Amniotic epithelial cell (primary cell): ENCODE measurements at regions not wholly inside any gene's neighbourhood (a gene's known extent, or its start where the extent isn't known, plus 50 kb on each side); places are given as distances from the start of the nearest gene placed in this dataset.
"Not testable (repeated sequence)": the region's sequence is repeated elsewhere in the genome, so short reads cannot be mapped to it uniquely, and the experiment has no call there.

Experiments
- DNase-seq: peaks from one replicate; pipeline ENCODE4 v3.0.0-alpha.2; 2010; ENCODE audit warnings: low read depth

GRCh38 chr10:109411917-109412316 lies 511.4 kb downstream of the XPNPEP1 start:
- DNase-seq, result peak; percentile 10

GRCh38 chr10:109405338-109405737 lies 518.0 kb downstream of the XPNPEP1 start:
- no peak for DNase-seq

- no peak for DNase-seq
These were observed 519.8 kb downstream of the XPNPEP1 start for GRCh38 chr10:109403551-109403950.

GRCh38 chr10:109393425-109393824 lies 529.9 kb downstream of the XPNPEP1 start:
- DNase-seq, result no peak

- no peak for DNase-seq
These were observed 536.4 kb downstream of the XPNPEP1 start for GRCh38 chr10:109386921-109387320.

GRCh38 chr10:109386101-109386500 lies 537.2 kb downstream of the XPNPEP1 start:
- no peak for DNase-seq

GRCh38 chr10:109379186-109379585 lies 544.1 kb downstream of the XPNPEP1 start:
- DNase-seq, result no peak

- peak; percentile 24 for DNase-seq
These were observed 549.1 kb downstream of the XPNPEP1 start for GRCh38 chr10:109374215-109374614.

- DNase-seq, result no peak
These were observed 564.0 kb downstream of the XPNPEP1 start for GRCh38 chr10:109359316-109359715.

GRCh38 chr10:109358325-109358724 lies 565.0 kb downstream of the XPNPEP1 start:
- DNase-seq, result no peak

GRCh38 chr10:109348324-109348723 lies 575.0 kb downstream of the XPNPEP1 start:
- peak; percentile 21 for DNase-seq

- peak; percentile 86 for DNase-seq
These were observed 580.0 kb downstream of the XPNPEP1 start for GRCh38 chr10:109343293-109343692.

- DNase-seq, result no peak
These were observed 581.3 kb downstream of the XPNPEP1 start for GRCh38 chr10:109341986-109342385.

GRCh38 chr10:109328001-109328400 lies 595.3 kb downstream of the XPNPEP1 start:
- DNase-seq, result no peak

GRCh38 chr10:109327266-109327665 lies 596.0 kb downstream of the XPNPEP1 start:
- DNase-seq, result peak; percentile 14

- DNase-seq, result no peak
These were observed 598.6 kb downstream of the XPNPEP1 start for GRCh38 chr10:109324721-109325120.

- no peak for DNase-seq
These were observed 605.5 kb downstream of the XPNPEP1 start for GRCh38 chr10:109317746-109318366.

GRCh38 chr10:109314016-109314415 lies 609.3 kb downstream of the XPNPEP1 start:
- DNase-seq, result not testable (repeated sequence)

GRCh38 chr10:109312555-109312954 lies 610.8 kb downstream of the XPNPEP1 start:
- not testable (repeated sequence) for DNase-seq

- no peak for DNase-seq
These were observed 614.3 kb downstream of the XPNPEP1 start for GRCh38 chr10:109308971-109309370.

GRCh38 chr10:109307102-109307501 lies 616.2 kb downstream of the XPNPEP1 start:
- not testable (repeated sequence) for DNase-seq

- DNase-seq, result peak; percentile 45
These were observed 616.6 kb downstream of the XPNPEP1 start for GRCh38 chr10:109306698-109307097.

GRCh38 chr10:109287858-109288257 lies 635.5 kb downstream of the XPNPEP1 start:
- DNase-seq, result no peak

- DNase-seq, result peak; percentile 92
These were observed 640.8 kb downstream of the XPNPEP1 start for GRCh38 chr10:109282510-109282909.
